ENCODE measurements at regions not wholly inside any gene's neighbourhood (a gene's known extent, or its start where the extent isn't known, plus 50 kb on each side); places are given as distances from the start of the nearest gene placed in this dataset.

DNA sequence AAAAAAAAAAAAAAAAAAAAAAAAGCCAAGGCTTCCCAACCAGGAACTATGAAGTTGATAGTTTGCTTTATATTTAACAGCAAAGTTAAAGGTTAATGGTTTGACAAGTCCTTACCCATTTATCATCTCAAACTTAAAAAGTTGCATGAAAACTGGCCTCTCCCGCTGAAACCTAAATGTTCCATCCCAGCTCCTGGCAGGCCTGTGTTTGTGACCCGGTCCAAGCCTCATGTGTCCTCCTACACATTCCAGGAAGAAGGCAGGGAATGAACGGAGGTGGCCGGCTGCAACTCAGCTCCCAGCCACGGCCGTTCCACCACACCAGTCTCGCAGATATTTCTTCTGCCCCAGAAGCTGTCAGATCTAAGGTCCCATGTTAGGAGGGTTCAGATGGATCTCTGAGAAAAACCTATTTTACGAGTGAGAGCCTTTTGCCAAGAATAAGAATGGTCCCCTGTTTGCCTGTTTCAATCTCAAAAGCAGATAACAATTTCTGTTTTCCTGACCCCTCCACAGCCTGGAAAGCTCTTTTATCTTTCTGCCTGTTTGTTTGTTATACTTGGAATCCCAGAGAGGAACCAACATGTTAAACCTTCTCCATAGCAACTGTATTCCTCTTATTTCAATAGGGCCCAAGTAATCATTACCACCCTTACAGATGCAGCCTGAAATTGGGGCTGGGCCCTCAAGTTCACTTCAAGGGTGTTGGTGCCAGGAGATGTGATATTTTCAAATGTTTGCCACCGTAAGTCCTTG lies 56.5 kb downstream of the KCTD12 start:
- TF ChIP-seq, protein P1, sequence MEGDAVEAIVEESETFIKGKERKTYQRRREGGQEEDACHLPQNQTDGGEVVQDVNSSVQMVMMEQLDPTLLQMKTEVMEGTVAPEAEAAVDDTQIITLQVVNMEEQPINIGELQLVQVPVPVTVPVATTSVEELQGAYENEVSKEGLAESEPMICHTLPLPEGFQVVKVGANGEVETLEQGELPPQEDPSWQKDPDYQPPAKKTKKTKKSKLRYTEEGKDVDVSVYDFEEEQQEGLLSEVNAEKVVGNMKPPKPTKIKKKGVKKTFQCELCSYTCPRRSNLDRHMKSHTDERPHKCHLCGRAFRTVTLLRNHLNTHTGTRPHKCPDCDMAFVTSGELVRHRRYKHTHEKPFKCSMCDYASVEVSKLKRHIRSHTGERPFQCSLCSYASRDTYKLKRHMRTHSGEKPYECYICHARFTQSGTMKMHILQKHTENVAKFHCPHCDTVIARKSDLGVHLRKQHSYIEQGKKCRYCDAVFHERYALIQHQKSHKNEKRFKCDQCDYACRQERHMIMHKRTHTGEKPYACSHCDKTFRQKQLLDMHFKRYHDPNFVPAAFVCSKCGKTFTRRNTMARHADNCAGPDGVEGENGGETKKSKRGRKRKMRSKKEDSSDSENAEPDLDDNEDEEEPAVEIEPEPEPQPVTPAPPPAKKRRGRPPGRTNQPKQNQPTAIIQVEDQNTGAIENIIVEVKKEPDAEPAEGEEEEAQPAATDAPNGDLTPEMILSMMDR (IDR thresholded peaks at IDR 0.05): no peak
- TF ChIP-seq POLR2A (IDR thresholded peaks at IDR 0.05): no peak
